ENCODE measurements at regions not wholly inside any gene's neighbourhood (a gene's known extent, or its start where the extent isn't known, plus 50 kb on each side); places are given as distances from the start of the nearest gene placed in this dataset.

- TF ChIP-seq ZNF670 (tag by site-specific recombination; IDR thresholded peaks at IDR 0.05; ENCODE audit: low read depth) (no peak), ZNF354C (tag by site-specific recombination; IDR thresholded peaks at IDR 0.05; ENCODE audit: borderline replicate concordance, low read depth) (no peak), ZFP3 (tag by site-specific recombination; IDR thresholded peaks at IDR 0.05; ENCODE audit: low read depth) (no peak), ZNF626 (tag by site-specific recombination; IDR thresholded peaks at IDR 0.05) (no peak), ZBTB26 (tag by site-specific recombination; optimal IDR thresholded peaks at IDR 0.05) (no peak), ZBTB8A (tag by site-specific recombination; IDR thresholded peaks at IDR 0.05) (no peak), ZNF174 (tag by site-specific recombination; IDR thresholded peaks at IDR 0.05) (no peak), ZNF768 (tag by site-specific recombination; IDR thresholded peaks at IDR 0.05) (no peak)
- TF ChIP-seq, protein P1, sequence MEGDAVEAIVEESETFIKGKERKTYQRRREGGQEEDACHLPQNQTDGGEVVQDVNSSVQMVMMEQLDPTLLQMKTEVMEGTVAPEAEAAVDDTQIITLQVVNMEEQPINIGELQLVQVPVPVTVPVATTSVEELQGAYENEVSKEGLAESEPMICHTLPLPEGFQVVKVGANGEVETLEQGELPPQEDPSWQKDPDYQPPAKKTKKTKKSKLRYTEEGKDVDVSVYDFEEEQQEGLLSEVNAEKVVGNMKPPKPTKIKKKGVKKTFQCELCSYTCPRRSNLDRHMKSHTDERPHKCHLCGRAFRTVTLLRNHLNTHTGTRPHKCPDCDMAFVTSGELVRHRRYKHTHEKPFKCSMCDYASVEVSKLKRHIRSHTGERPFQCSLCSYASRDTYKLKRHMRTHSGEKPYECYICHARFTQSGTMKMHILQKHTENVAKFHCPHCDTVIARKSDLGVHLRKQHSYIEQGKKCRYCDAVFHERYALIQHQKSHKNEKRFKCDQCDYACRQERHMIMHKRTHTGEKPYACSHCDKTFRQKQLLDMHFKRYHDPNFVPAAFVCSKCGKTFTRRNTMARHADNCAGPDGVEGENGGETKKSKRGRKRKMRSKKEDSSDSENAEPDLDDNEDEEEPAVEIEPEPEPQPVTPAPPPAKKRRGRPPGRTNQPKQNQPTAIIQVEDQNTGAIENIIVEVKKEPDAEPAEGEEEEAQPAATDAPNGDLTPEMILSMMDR (tag by site-specific recombination; IDR thresholded peaks at IDR 0.05): no peak
- TF ChIP-seq, protein P2, sequence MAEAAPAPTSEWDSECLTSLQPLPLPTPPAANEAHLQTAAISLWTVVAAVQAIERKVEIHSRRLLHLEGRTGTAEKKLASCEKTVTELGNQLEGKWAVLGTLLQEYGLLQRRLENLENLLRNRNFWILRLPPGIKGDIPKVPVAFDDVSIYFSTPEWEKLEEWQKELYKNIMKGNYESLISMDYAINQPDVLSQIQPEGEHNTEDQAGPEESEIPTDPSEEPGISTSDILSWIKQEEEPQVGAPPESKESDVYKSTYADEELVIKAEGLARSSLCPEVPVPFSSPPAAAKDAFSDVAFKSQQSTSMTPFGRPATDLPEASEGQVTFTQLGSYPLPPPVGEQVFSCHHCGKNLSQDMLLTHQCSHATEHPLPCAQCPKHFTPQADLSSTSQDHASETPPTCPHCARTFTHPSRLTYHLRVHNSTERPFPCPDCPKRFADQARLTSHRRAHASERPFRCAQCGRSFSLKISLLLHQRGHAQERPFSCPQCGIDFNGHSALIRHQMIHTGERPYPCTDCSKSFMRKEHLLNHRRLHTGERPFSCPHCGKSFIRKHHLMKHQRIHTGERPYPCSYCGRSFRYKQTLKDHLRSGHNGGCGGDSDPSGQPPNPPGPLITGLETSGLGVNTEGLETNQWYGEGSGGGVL (tag by site-specific recombination; IDR thresholded peaks at IDR 0.05): no peak
- TF ChIP-seq, protein P3, sequence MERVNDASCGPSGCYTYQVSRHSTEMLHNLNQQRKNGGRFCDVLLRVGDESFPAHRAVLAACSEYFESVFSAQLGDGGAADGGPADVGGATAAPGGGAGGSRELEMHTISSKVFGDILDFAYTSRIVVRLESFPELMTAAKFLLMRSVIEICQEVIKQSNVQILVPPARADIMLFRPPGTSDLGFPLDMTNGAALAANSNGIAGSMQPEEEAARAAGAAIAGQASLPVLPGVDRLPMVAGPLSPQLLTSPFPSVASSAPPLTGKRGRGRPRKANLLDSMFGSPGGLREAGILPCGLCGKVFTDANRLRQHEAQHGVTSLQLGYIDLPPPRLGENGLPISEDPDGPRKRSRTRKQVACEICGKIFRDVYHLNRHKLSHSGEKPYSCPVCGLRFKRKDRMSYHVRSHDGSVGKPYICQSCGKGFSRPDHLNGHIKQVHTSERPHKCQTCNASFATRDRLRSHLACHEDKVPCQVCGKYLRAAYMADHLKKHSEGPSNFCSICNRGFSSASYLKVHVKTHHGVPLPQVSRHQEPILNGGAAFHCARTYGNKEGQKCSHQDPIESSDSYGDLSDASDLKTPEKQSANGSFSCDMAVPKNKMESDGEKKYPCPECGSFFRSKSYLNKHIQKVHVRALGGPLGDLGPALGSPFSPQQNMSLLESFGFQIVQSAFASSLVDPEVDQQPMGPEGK (tag by site-specific recombination; IDR thresholded peaks at IDR 0.05): no peak
Observed at GRCh38 chr4:100026066-100026465, 76.0 kb upstream of the H2AZ1 start.

Data from HEK293 (cell line).